ENCODE measurements at regions not wholly inside any gene's neighbourhood (a gene's known extent, or its start where the extent isn't known, plus 50 kb on each side); places are given as distances from the start of the nearest gene placed in this dataset.

DNA sequence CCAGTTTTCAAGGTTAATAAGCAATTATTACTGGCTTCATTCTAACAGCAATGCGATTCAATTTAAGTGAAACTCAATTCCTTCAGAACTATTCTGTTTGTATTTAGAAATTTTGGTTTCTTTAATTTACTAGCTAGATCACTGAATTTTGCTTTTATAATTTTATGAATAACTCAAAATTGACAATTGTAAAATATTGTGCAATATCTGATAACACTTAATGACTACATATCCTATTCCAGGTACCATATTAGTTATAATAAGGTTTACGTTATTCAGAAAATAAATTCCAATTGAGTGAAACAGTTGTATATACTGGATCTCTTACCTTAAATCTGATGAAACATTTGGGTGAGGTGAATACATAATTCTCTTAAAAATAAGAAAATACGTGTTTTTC is 1348.3 kb upstream of the CDH6 start:
- no peaks in the 10 kb centered on the region for H3K27me3 ChIP-seq (replicated peaks)
- H3K36me3 ChIP-seq, result no peaks in the 10 kb centered on the region
- H3K27ac ChIP-seq, result no peak overlapping the region
- H3K9me3 ChIP-seq (replicated peaks), result no peaks in the 10 kb centered on the region
- DNase-seq (ENCODE audit: low read depth in 1 of 2, low spot score in 2 of 2), result no peak
- no peaks in the 10 kb centered on the region for H3K4me1 ChIP-seq (replicated peaks)
- H3K4me3 ChIP-seq, result no peak overlapping the region

DNA sequence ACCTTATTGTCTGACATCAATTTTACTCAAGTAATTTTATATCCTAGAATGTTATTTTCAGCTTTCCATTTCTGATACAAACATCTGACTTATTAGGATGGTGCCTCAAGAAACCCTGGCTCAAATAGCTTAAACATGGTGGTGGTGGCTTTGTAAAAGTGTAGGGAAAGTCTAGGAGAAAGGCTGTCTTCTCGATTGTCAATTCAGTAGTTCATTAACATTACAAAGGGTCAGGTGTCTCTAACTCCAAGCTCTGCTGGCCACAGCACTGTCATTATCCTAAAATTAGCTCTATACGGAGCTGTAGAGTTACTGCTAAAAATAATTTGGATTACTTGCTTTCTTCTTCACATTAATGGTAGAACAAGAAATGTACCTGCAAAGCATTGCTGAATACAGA is 1360.1 kb upstream of the CDH6 start:
- Histone ChIP-seq H3K27ac (no peak overlapping the region), H3K36me3 (no peaks in the 10 kb centered on the region), H3K9me3 (replicated peaks) (no peaks in the 10 kb centered on the region), H3K27me3 (replicated peaks) (no peaks in the 10 kb centered on the region), H3K4me3 (no peak overlapping the region), H3K4me1 (replicated peaks) (no peaks in the 10 kb centered on the region)
- DNase-seq (ENCODE audit: low read depth in 1 of 2, low spot score in 2 of 2), result no peak

DNA sequence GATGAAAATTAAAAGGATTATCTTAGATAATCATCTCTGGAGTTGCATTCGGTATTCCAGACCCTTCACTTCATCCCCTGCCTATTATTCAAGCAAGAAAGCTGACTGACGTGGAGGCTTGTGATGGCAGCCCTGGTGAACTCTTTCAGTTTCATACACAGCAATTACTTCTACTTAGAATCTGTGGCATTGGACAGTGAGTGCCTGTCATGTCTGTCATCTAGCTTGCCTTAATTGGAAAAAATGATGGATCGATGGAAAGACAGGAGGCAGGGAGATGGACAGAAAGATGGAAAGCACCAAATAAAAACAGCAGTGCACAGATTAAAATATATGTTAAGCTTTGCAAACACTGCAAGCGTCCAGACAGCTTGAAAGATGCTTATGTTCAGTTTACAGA is 1371.0 kb upstream of the CDH6 start:
- H3K4me3 ChIP-seq, result no peak overlapping the region
- DNase-seq (ENCODE audit: low read depth in 1 of 2, low spot score in 2 of 2), result no peak

GRCh38 chr5:29811914-29812679 is 1381.4 kb upstream of the CDH6 start:
- Histone ChIP-seq H3K9me3 (replicated peaks) (no peaks in the 10 kb centered on the region), H3K36me3 (no peaks in the 10 kb centered on the region), H3K27me3 (replicated peaks) (no peaks in the 10 kb centered on the region), H3K4me1 (replicated peaks) (no peaks in the 10 kb centered on the region), H3K4me3 (no peak overlapping the region), H3K27ac (no peak overlapping the region)
- no peak for DNase-seq (ENCODE audit: low read depth in 1 of 2, low spot score in 2 of 2)

More for the DNA sequence above, 1371.0 kb upstream of the CDH6 start:
- no peak overlapping the region for H3K27ac ChIP-seq
- no peaks in the 10 kb centered on the region for H3K4me1 ChIP-seq (replicated peaks)
- H3K27me3 ChIP-seq (replicated peaks), result no peaks in the 10 kb centered on the region
- no peaks in the 10 kb centered on the region for H3K9me3 ChIP-seq (replicated peaks)
- no peaks in the 10 kb centered on the region for H3K36me3 ChIP-seq

DNA sequence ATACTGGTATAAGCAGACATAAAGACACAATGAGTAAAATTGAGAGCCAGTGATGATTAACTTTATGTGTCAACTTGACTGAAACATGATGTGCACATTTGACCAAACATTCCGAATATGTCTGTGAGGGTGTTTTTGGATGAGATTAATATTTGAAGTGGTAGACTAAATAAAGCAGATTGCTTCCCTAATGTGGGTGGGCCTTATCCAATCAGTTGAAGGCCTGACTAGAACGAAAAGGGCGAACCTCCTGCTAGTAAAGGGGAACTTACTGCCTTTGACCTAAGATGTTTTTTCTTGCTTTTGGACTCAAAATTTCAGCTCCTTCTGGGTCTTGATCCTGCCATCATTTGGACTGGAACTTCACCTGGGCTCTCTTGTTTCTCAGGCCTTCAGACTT is 1387.7 kb upstream of the CDH6 start:
- H3K4me1 ChIP-seq (replicated peaks), result no peaks in the 10 kb centered on the region
- no peak overlapping the region for H3K27ac ChIP-seq
- no peak overlapping the region for H3K4me3 ChIP-seq
- no peaks in the 10 kb centered on the region for H3K9me3 ChIP-seq (replicated peaks)
- H3K27me3 ChIP-seq (replicated peaks), result no peaks in the 10 kb centered on the region
- DNase-seq (ENCODE audit: low read depth in 1 of 2, low spot score in 2 of 2), result no peak
- no peaks in the 10 kb centered on the region for H3K36me3 ChIP-seq

DNA sequence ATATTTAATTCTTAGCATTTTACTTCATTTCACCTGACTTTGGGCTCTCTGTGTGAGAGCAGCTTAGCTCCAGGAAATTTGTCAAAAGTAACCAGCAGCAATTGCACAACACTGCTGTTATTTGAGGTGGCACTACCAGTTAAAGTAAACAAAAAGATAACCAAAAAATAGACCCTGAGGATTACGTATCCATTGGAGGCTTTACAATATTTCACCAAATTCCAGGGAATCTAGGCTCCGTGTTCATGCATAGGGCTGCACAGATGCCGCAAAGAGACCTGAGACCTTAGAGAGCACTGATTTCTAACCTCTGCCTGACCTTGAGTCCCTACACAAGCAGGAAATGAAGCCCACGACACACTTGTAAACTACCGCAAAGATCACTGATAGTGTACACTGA is 1392.7 kb upstream of the CDH6 start:
- H3K4me3 ChIP-seq, result no peak overlapping the region

DNA sequence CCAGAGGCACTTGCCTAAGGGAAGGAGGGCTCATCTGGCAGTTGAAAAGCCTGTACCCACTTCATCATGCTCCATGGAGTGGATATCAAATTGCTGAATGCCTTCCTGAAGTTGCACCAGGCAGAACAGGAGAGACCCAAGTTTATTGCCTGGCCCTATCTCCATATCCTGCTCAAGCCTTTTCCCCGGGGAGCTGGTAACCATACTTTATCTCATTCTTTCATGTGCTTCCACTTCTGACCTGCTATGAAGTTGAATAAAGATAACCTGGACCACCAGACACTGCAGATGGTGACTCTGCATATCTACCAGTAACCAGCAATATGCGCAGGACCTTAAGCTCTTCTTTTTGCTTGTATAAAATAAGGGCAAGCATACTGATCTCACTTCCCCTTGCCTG is 1397.5 kb upstream of the CDH6 start:
- Histone ChIP-seq H3K27ac (no peak overlapping the region), H3K27me3 (replicated peaks) (no peaks in the 10 kb centered on the region), H3K4me1 (replicated peaks) (no peaks in the 10 kb centered on the region), H3K9me3 (replicated peaks) (no peaks in the 10 kb centered on the region), H3K36me3 (no peaks in the 10 kb centered on the region), H3K4me3 (no peak overlapping the region)
- no peak for DNase-seq (ENCODE audit: low read depth in 1 of 2, low spot score in 2 of 2)

More for the DNA sequence above, 1392.7 kb upstream of the CDH6 start:
- H3K27ac ChIP-seq, result no peak overlapping the region
- H3K4me1 ChIP-seq (replicated peaks), result no peaks in the 10 kb centered on the region
- H3K36me3 ChIP-seq, result no peaks in the 10 kb centered on the region
- H3K27me3 ChIP-seq (replicated peaks), result no peaks in the 10 kb centered on the region
- H3K9me3 ChIP-seq (replicated peaks), result no peaks in the 10 kb centered on the region
- DNase-seq (ENCODE audit: low read depth in 1 of 2, low spot score in 2 of 2), result no peak

DNA sequence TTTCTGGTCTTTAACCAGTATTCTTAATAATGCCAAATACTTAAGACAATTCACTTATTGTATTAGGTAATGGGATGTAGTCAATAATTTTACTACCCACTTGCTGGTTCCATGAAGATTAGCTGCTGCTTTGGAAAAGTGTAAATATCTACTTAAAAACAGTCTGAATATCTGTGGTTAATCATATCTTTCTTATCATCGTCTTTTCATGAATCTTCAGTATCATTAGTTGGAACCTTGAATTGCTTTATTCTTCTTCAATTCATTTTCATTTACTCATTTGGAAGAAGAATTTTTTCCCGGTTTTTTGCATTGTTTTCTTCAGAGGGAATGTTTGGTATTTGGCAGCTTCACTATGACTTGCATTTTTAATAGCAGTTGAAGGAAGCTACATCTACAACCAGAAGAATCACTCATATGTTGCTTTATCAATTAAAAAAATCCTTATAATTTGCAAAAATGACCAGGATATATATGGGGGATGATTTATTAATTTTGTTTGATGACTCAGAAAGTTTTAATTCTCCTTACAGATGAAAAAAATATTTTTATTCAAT is 1398.3 kb upstream of the CDH6 start:
- Histone ChIP-seq H3K27ac (no peak overlapping the region), H3K4me3 (no peak overlapping the region), H3K4me1 (replicated peaks) (no peaks in the 10 kb centered on the region), H3K9me3 (replicated peaks) (no peaks in the 10 kb centered on the region), H3K36me3 (no peaks in the 10 kb centered on the region), H3K27me3 (replicated peaks) (no peaks in the 10 kb centered on the region)
- DNase-seq (ENCODE audit: low read depth in 1 of 2, low spot score in 2 of 2), result no peak

- H3K27me3 ChIP-seq (replicated peaks), result no peaks in the 10 kb centered on the region
- no peaks in the 10 kb centered on the region for H3K9me3 ChIP-seq (replicated peaks)
- no peak for DNase-seq (ENCODE audit: low read depth in 1 of 2, low spot score in 2 of 2)
- H3K4me1 ChIP-seq (replicated peaks), result no peaks in the 10 kb centered on the region
- no peaks in the 10 kb centered on the region for H3K36me3 ChIP-seq
- no peak overlapping the region for H3K4me3 ChIP-seq
- H3K27ac ChIP-seq, result no peak overlapping the region
Measured at GRCh38 chr5:29794141-29794787, 1399.2 kb upstream of the CDH6 start.

DNA sequence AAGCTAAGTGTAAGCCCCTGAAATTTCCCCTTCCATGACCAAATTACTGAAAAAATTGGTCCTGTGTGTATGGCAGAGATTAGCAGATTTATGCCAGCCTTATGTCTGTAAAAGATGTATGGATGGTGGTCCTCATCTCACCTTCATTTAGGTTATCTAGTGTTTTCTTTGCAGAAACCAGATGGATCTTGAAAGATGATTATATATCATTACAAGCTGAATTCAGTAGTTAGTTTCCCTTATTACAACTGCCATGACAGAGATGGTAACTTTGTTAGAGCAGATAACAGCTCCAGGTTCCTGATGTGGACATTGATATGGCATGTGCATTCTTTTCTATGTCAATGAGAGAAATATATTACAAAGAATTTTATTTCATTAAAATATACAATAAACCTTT is 1403.2 kb upstream of the CDH6 start:
- H3K4me1 ChIP-seq (replicated peaks), result no peaks in the 10 kb centered on the region
- H3K4me3 ChIP-seq, result no peak overlapping the region
- H3K9me3 ChIP-seq (replicated peaks), result no peaks in the 10 kb centered on the region
- H3K27ac ChIP-seq, result no peak overlapping the region
- no peaks in the 10 kb centered on the region for H3K27me3 ChIP-seq (replicated peaks)
- no peak for DNase-seq (ENCODE audit: low read depth in 1 of 2, low spot score in 2 of 2)
- no peaks in the 10 kb centered on the region for H3K36me3 ChIP-seq

DNA sequence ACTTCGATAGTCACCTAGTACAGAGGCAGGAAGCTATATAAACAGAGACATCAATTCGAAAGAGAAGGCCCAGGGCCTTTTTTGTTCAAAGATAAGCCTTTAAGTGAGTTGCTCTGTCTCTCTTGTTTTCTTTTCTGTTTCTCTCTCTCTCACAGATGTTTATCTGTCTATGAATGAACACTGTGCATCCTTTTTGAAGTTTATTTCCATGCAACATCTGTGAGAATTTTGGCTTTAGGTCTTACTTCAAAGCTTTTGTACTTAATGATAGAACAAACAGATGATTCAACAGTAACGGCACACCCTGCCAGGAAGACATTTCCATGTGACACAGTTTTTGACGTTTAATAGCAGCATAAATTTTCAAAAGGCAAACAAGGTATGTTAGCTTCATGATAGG is 1413.1 kb upstream of the CDH6 start:
- H3K4me1 ChIP-seq (replicated peaks), result no peaks in the 10 kb centered on the region
- no peak overlapping the region for H3K27ac ChIP-seq
- no peaks in the 10 kb centered on the region for H3K9me3 ChIP-seq (replicated peaks)
- no peak for DNase-seq (ENCODE audit: low read depth in 1 of 2, low spot score in 2 of 2)
- H3K4me3 ChIP-seq, result no peak overlapping the region
- H3K36me3 ChIP-seq, result no peaks in the 10 kb centered on the region
- H3K27me3 ChIP-seq (replicated peaks), result no peaks in the 10 kb centered on the region

GRCh38 chr5:29779141-29779540 is 1414.3 kb upstream of the CDH6 start:
- H3K36me3 ChIP-seq, result no peaks in the 10 kb centered on the region
- no peaks in the 10 kb centered on the region for H3K27me3 ChIP-seq (replicated peaks)
- no peak overlapping the region for H3K4me3 ChIP-seq
- H3K9me3 ChIP-seq (replicated peaks), result no peaks in the 10 kb centered on the region
- H3K27ac ChIP-seq, result no peak overlapping the region
- no peak for DNase-seq (ENCODE audit: low read depth in 1 of 2, low spot score in 2 of 2)
- no peaks in the 10 kb centered on the region for H3K4me1 ChIP-seq (replicated peaks)

GRCh38 chr5:29777373-29777772 is 1416.1 kb upstream of the CDH6 start:
- no peaks in the 10 kb centered on the region for H3K36me3 ChIP-seq
- H3K27me3 ChIP-seq (replicated peaks), result no peaks in the 10 kb centered on the region
- H3K9me3 ChIP-seq (replicated peaks), result no peaks in the 10 kb centered on the region
- no peaks in the 10 kb centered on the region for H3K4me1 ChIP-seq (replicated peaks)
- no peak for DNase-seq (ENCODE audit: low read depth in 1 of 2, low spot score in 2 of 2)
- H3K27ac ChIP-seq, result no peak overlapping the region
- H3K4me3 ChIP-seq, result no peak overlapping the region

DNA sequence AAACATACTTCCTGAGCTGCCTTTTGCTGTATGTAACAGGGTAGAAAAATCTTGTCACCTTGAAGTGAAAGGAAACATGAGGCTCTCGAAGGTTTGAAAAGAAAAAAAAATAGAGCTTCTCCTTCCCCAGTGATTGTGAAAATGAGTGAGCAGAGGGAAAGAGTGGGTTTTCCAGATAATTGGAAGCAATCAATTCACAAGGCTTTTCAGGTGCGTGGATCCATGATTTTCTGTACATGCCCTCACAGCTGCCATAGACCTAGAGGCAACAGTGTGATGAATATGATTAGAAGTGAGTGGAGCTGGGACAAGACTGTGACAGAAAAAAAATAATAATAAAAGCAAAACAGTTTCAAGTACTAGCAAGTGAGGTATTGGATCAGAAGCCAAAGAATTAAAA is 1422.5 kb upstream of the CDH6 start:
- no peaks in the 10 kb centered on the region for H3K9me3 ChIP-seq (replicated peaks)
- no peak for DNase-seq (ENCODE audit: low read depth in 1 of 2, low spot score in 2 of 2)

More for the DNA sequence above, 1422.5 kb upstream of the CDH6 start:
- Histone ChIP-seq H3K27me3 (replicated peaks) (no peaks in the 10 kb centered on the region), H3K4me3 (no peak overlapping the region), H3K36me3 (no peaks in the 10 kb centered on the region), H3K27ac (no peak overlapping the region), H3K4me1 (replicated peaks) (no peaks in the 10 kb centered on the region)

Data from SJSA1 (cell line).